Colonic mucosa (tissue), 4 donors: ENCODE measurements at regions not wholly inside any gene's neighbourhood (a gene's known extent, or its start where the extent isn't known, plus 50 kb on each side); places are given as distances from the start of the nearest gene placed in this dataset.

ENCODE experiments used
- DNase-seq: peaks from one replicate; pipeline ENCODE4 v3.0.0-alpha.2; 2020
- H3K27ac ChIP-seq: fragments of 200-600 bp; one replicate; pipeline ENCODE4 v1.8.0; 2021
- H3K27me3 ChIP-seq: fragments of 200-600 bp; one replicate; pipeline ENCODE4 v1.8.0; 2021
- H3K36me3 ChIP-seq: fragments of 200-600 bp; one replicate; pipeline ENCODE4 v1.8.0; 2021
- H3K4me1 ChIP-seq: fragments of 200-600 bp; one replicate; pipeline ENCODE4 v1.8.0; 2021; ENCODE audit warnings: mild to moderate bottlenecking
- H3K4me3 ChIP-seq: fragments of 200-600 bp; one replicate; pipeline ENCODE4 v1.8.0; 2021
- H3K9ac ChIP-seq, 2 donors: one replicate each; pipeline ENCODE4 v1.7.0; 2013; ENCODE audit warnings: control low read depth in 2 of 2, low read depth in 2 of 2, low read length in 2 of 2
- H3K9me3 ChIP-seq: fragments of 200-600 bp; one replicate; pipeline ENCODE4 v1.8.0; 2021
- CTCF ChIP-seq: fragments of 200-600 bp; IDR thresholded peaks from one replicate; pipeline ENCODE4 v1.8.0; 2022; ENCODE audit warnings: antibody characterized with exemption, mild to moderate bottlenecking
- intact Hi-C: fragments of 100-400 bp; cut with DNase I; formaldehyde crosslinking; loops from one replicate; pipeline ENCODE4 v1.14.1; 2022
- donor health status: healthy.
- donor health status: DM: no; HTN: no; CAD: no.
- donor health status: DM: no; HTN: no; CAD: no.

- DNase-seq: no peak
- Histone ChIP-seq H3K4me3 (no peak overlapping the region), H3K36me3 (no peaks in the 10 kb centered on the region), H3K9me3 (no peaks in the 10 kb centered on the region), H3K9ac (no peak overlapping the region), H3K4me1 (no peaks in the 10 kb centered on the region), H3K27me3 (no peaks in the 10 kb centered on the region), H3K27ac (no peak overlapping the region)
- intact Hi-C loops: no loop called here
- no peak for TF ChIP-seq CTCF
Observed at GRCh38 chr20:57004951-57005933, 261.2 kb downstream of the BMP7 start.

- DNase-seq: no peak
- Histone ChIP-seq H3K9ac (no peak overlapping the region), H3K4me3 (no peak overlapping the region), H3K9me3 (no peaks in the 10 kb centered on the region), H3K27ac (no peak overlapping the region), H3K27me3 (no peaks in the 10 kb centered on the region), H3K4me1 (no peaks in the 10 kb centered on the region), H3K36me3 (no peaks in the 10 kb centered on the region)
- no peak for TF ChIP-seq CTCF
- intact Hi-C loops: no loop called here
Observed at GRCh38 chr20:57006411-57007170, 259.9 kb downstream of the BMP7 start.

GRCh38 chr20:57007171-57007540 is 259.3 kb downstream of the BMP7 start:
- Histone ChIP-seq H3K9ac (no peak overlapping the region), H3K4me1 (no peaks in the 10 kb centered on the region)
- no peak for TF ChIP-seq CTCF

GRCh38 chr20:57008217-57008616 is 258.2 kb downstream of the BMP7 start:
- no peak for TF ChIP-seq CTCF
- no peak for DNase-seq
- Histone ChIP-seq H3K36me3 (no peaks in the 10 kb centered on the region), H3K9ac (no peak overlapping the region), H3K4me1 (no peaks in the 10 kb centered on the region), H3K9me3 (no peaks in the 10 kb centered on the region), H3K4me3 (no peak overlapping the region), H3K27ac (no peak overlapping the region), H3K27me3 (no peaks in the 10 kb centered on the region)
- intact Hi-C loops: no loop called here

More at GRCh38 chr20:57007171-57007540, 259.3 kb downstream of the BMP7 start:
- Histone ChIP-seq H3K27me3 (no peaks in the 10 kb centered on the region), H3K4me3 (no peak overlapping the region), H3K9me3 (no peaks in the 10 kb centered on the region), H3K27ac (no peak overlapping the region), H3K36me3 (no peaks in the 10 kb centered on the region)
- no peak for DNase-seq
- intact Hi-C loops: no loop called here

- Histone ChIP-seq H3K4me1 (no peaks in the 10 kb centered on the region), H3K27me3 (no peaks in the 10 kb centered on the region), H3K4me3 (no peak overlapping the region), H3K27ac (no peak overlapping the region), H3K9ac (no peak overlapping the region), H3K36me3 (no peaks in the 10 kb centered on the region), H3K9me3 (no peaks in the 10 kb centered on the region)
- intact Hi-C loops: no loop called here
- no peak for DNase-seq
- no peak for TF ChIP-seq CTCF
Observed at GRCh38 chr20:57009355-57009754, 257.1 kb downstream of the BMP7 start.
